Hematopoietic multipotent progenitor cell treated with erythropoietin and hydrocortisone succinate and interleukin-3 and kit ligand, for 6 days (in vitro differentiated cells): ENCODE measurements at regions not wholly inside any gene's neighbourhood (a gene's known extent, or its start where the extent isn't known, plus 50 kb on each side); places are given as distances from the start of the nearest gene placed in this dataset.
"Not testable (repeated sequence)": the region's sequence is repeated elsewhere in the genome, so short reads cannot be mapped to it uniquely, and the experiment has no call there.

Experiments used
- DNase-seq: peaks from one replicate; pipeline ENCODE4 v3.0.0-alpha.2; 2015

DNA sequence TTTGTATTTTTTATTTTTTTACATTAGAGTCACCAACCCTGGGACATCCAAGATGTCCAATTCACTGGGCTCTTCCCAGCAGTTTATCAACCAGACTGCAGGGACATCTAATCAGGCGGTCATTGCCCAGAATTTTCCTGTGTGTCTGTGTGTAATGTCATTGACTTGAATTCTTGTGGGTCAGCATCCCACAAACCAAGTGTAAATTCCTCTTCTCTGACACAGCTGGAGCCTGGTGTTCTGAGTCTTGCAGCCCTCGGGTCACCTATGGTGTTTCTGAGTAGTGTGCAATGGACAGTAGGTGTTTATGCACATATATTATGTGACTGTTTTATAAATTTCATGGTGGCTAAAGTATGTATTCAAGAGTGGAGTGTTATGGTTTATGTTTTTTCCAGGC is 815.7 kb downstream of the SEMA5A start:
- DNase-seq, result no peak

DNA sequence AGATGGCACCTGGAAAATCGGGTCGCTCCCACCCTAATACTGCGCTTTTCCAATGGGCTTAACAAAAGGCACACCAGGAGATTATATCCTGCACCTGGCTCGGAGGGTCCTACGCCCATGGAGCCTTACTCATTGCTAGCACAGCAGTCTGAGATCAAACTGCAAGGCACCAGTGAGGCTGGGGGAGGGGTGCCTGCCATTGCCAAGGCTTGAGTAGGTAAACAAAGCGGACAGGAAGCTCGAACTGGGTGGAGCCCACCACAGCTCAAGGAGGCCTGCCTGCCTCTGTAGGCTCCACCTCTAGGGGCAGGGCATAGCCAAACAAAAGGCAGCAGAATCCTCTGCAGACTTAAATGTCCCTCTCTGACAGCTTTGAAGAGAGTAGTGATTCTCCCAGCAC is 814.8 kb downstream of the SEMA5A start:
- DNase-seq, result not testable (repeated sequence)

DNA sequence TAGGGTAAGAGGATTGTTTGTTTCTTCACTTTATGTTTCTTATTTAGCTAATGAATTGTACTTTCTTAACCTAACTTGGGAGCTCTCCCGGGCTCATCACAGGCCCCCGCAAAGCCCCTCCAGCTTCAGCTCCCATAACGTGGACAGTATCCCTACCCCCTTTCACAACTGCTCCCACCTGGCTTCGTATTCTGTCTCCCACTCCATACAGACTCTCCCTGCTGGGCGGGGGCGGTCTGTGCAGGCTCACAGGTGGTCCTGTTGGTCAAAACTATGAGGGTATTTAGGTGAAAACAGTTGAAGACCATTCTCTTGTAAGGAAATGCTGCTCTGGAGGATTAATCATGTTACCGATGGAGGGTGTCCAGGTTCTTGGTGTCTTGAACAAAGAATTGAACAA is 805.3 kb downstream of the SEMA5A start:
- no peak for DNase-seq

DNA sequence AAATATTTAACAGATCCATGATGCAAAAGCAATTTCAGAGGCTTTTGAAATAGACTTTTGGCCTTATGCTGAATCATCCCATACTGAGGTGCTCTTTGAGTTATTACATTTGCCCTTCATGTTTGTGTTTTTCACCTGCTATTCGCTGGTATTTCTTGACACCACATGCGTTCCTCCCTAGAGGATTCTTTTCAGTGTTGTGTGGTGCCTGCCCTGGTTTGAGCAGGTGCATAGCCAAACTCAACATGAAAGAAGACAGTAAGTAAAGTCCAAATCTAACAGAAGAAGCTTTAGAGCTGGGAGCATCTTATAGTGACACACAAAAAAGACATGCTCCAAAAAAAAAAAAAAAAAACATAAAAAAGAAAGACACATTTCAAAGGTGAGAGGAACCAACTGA is 796.3 kb downstream of the SEMA5A start:
- DNase-seq, result no peak

DNA sequence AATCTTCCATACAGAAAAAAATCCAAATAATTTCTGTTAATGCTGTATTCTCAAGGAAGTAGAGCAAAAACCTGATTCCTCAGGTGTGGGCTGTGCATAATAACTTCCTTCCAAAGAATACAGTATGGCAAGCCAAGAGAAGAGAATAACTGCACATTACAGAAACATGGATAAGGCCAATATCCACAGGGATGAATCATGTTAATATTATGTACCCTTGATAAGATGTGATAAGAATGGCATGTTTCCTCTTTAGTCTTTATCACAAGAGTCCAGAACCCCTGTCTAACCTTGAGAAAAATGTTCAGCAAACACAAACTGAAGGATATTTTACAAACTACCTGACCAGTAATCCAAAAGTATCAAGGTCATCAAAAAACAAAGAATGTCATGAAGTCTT is 795.8 kb downstream of the SEMA5A start:
- no peak for DNase-seq

DNA sequence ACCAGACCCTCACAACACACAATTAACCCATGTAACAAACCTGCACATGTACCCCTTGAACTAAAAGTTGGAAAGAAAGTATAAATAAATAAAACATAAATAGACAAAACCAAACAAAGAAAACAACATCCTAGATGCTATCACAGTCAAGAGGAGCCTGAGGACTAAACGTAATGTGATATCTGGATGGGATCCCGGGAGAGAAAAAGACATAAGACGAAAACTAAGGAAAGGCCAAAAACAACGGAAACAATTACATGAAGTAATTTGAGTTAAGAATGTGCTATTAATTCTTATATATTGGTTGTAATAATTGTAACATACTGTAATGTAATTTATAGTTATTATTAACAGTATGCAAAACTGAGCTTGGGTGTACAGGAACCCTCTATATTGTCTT is 793.9 kb downstream of the SEMA5A start:
- no peak for DNase-seq

DNA sequence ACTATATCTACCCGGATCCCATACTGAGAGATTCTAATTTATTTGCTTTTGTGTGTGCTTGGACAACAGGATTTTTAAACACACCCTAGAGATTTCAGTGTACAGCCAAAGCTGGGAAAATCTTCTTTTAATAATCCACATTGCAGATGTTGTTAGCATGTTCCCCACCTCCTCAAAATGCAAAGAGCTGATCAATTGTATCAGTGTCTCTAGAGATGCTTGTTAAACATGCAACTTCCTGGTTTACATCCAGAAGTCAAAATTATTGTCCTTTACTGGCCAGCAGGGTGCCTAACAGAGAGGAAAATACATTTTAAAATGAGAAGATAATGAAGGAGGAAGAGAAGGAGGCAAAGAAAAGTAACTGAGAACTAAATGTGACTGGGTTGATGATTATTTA is 793.3 kb downstream of the SEMA5A start:
- DNase-seq, result no peak

DNA sequence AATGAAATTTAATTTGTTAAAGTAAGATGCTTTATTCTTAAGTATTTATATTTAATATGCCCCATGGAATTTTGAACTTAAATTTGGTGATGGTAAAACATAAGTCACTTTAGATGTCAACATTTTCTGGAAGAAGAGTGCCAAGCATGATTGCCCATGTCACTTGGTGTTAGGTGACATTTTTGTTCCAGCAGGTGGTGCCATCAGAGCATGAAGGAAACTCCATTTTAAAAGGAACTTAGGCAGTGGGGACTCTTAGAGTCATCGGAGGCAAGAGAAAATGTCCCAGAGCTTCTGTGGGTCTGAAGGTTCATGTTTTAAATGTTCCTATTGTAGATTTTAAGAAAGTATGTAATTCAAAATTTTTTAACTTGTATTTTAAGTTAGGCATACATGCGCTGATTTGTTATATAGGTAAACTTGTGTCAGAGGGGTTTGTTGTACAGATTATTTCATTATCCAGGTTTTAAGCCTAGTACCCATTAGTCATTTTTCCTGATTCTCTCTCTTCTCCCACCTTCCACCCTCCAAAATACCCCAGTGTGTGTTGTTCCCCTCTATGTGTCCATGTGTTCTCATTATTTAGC is 789.3 kb downstream of the SEMA5A start:
- DNase-seq, result peak; percentile 4

DNA sequence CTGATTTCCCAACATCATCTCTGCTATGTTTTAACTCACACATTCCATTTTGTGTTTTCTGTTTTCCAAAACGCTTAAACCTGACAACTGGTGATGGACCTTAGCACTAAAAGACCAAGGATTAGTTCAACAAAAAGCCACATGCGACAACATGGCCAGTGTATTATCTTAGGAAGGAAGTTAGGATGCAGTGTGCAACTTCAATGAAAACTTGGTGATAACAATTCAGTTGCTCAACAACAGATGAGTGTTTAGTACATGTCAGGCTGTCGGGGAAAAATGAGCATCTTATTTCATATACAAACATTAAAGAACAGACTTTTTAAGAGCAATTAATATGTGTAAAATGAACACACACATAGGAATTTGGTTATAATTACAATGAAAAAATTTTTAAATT is 780.0 kb downstream of the SEMA5A start:
- no peak for DNase-seq

DNA sequence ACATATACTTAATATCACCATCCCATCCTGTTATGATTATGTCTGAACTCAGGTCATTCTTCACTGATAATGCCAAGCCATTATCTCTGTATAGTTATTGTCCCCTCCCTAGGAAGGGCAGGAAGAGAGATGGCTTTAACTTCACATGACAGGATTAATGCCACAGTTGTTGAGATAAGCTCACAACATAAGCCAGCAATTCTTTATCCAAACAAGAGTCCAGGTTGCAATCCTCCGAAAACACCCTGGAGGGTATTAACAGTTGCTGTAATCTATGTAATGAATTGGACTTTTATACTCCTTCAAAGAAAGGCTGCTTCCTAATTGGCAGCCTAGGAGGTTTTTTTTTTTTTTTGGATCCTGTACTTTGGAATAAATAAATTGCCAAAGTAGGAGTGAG is 779.4 kb downstream of the SEMA5A start:
- no peak for DNase-seq

DNA sequence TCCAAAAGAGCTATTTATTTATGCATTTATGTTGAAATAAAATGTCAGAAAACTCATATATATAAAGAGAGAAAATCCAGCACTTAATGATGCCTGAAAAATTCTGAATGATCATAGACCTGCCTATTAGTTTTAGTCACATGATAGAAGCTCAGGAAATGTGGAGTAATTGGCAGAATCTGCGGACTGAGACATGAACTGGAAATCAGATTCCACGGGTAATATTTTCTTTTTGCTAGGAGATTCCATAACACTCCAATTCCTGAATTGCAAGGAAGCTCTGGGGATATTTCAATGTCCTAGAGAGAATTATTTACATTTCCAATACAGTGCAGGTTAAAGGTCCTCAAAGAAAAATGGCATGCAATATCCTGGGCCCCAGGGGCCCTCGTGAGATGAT is 778.8 kb downstream of the SEMA5A start:
- DNase-seq, result no peak

DNA sequence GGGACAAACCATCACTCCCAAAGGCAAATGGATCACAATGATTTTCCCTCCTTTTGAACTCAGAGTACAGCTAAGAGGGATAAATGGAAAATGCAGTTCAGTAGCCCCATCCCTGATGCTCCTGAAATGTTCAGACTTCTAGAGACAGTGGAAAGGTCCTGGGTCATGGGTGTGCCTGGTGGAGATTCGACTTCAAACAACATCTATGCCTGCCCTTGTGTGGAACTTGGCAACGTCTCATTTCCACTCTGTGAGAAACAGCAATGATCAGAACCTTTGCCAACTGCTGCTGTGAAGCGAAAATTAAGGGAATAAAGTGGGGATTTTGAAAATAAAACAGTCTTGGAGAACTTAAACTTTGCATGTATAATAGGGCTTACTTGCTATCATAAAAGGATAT is 778.1 kb downstream of the SEMA5A start:
- no peak for DNase-seq

DNA sequence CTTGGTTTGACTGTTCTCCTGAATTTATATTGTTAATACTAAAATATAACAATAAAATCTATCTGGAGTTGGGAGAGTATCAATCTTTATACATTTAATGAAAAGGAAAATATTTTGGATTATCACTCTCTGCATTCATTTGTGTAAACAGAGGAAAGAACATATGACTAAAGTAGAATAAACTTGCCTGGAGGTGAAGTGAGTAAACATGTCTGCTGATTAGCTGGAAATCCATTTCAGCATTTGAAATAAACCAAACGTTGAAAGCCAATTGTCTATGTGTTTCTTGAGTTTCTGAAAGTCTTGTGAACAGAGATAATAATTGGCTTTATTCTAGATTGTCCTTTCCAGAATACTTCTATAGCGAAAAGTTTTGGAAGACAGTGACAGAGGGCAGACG is 776.2 kb downstream of the SEMA5A start:
- DNase-seq, result no peak

DNA sequence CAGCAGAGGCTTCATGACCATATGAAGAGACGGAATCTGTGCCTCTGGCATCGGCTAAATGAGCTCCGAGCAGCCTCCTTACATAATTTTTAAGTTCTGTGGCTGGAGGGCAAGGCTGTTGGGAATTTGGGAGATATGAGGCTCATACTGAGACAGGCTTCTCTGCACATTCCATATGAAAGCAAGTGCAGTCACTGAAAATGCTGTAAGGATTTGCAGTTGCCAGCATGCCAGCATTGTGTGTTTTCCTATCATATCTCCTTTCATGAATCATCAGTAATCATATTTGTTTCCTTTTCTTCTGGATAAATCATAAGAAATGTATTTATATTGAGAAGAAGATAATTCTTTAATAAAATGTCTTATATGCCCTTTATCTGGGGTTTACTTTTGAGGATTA is 775.4 kb downstream of the SEMA5A start:
- DNase-seq, result no peak

DNA sequence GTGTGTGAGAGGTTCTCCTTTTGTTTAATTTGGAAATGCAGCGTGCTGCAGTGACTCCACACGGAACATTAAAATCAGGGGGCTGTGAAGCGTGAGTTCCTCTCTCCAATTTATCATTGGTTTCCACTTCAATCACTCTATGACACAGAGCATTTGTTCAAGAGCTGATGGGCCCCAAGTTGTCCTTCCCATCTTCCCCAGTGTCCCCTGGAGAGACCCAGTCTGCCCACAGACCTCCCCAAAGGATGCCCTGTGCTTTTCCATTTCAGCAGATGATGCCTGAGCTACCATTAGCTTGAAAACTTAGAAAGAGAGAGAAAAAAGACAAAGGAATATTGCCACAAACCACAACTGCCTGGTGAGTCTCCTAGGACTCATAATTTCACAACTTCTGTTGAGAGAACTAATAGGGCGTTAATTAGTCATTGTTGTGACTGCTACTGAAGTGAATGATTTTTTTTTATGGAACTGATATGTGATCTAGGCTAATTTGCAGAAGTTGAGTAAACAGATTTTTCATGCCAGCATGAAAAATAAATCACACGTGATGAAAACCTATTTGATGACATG is 772.7 kb downstream of the SEMA5A start:
- no peak for DNase-seq

DNA sequence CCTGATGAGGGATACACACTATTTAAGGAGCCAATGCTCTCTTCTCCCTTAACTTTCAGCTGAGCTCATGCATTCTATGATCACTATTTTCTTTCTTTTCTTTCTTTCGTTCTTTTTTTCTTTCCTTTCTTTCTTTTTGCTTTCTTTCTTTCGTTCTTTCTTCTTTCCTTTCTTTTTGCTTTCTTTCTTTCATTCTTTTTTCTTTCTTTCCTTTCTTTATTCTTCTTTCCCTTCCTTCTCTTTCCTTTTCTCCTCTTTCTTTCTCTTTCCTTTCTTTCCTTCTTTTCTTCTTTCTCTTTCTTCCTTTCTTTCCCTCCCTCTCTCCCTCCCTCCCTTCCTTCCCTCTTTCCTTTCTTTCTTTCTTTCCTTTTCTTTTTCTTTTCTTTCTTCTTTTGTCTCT is 761.2 kb downstream of the SEMA5A start:
- no peak for DNase-seq

DNA sequence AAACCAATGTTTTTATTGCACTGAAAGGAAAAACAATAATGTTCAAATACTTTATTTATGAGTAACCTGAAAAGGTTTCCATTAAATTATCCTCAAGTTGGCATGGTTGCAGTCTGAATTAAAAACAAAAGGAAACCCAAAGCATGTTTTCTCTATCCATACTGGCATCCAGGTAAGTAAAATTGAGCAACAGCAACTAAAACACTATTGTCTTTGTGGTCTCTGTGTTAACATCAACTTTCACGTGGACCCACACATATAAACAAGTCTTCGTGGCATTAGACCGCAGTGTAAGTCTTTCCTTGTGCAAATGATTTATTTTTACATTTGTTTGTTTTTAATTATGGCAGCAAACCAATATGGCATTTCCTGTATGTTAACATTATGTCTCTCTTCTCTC is 757.6 kb downstream of the SEMA5A start:
- DNase-seq, result no peak

DNA sequence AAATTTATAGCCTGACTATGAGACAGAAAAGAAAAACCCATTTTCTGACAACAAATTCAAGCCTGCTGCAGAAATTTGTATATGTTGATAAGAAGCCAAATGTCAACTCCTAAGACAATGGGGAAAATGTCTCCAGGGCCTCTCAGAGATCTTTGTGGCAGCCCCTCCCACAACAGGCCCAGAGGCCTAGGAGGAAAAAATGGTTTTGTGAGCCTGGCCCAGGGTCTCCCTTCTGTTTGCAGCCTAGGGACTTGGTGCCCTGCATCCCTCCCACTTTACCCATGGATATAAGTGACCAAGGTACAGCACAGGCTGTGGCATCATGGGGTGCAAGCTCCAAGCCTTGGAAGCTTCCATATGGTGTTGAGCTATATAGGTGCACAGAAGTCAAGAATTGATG is 740.2 kb downstream of the SEMA5A start:
- DNase-seq, result no peak

DNA sequence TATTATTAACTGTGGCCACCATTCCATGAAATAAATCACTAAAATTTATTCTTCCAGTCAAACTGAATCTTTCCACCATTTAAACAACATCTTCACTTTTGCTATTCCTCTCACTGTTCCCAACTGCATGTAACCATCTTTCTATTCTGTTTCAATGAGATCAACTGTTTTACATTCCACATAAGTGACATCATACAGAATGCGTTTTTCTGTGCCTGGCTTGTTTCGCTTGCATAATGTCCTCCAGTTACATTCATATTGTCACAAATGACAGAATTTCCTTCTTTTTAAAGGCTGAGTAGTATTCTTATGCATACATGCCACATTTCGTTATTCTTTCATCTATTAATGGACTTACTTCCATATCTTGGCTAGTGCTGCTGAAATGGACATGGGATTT is 738.2 kb downstream of the SEMA5A start:
- no peak for DNase-seq

DNA sequence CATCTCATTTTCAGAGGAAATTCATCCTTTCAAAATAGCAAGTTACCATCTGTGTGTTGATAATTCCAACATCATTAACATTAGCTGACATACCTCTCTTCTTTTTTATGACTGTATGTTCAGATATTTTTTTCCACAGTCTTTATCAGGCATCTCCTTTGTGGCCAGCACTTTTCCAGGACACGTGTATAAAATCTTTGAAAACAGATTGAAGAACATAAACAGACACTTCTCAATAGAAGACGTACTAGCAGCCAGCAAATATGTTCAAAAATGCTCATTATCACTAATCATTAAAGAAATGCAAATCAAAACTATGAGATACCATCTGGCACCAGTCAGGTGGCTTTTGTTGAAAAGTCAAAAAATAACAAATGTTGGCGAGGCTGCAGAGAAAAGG is 734.3 kb downstream of the SEMA5A start:
- DNase-seq, result no peak

DNA sequence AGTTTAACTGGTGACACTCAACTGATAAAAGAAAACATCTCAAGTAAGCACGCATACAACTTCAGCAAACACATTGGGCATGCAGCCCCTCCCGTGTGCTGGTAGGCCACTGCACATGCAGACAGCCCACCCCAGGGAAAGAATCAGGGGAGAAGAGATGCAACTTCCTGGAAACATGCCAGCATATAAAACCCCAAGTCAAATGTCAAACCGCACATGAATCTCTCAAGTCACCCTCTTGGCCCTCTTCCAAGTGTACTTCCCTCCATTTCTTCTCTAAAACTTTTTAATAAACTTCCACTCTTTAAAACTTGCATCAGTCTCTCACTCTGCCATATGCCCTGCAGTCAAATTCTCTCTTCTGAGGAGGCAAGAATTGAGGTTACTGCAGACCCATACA is 732.7 kb downstream of the SEMA5A start:
- peak; percentile 0 for DNase-seq

DNA sequence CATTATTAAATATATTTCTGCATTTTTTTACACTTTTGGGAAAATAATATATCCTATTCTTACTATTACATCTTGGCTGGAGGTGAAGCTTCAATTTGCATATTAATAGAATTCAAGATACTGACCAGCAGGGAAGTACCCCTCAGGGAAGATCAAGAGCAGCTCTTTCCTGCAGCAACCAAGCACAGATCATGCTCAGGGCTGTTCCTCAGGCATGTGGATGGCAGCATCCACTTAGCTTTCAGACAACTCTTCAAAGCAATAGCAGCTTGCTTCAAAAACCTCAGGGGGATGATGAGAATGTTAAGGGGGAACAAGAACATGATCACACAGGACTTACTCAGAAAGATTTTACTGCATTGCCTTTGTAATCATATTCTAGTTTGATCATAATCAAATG is 731.8 kb downstream of the SEMA5A start:
- no peak for DNase-seq

DNA sequence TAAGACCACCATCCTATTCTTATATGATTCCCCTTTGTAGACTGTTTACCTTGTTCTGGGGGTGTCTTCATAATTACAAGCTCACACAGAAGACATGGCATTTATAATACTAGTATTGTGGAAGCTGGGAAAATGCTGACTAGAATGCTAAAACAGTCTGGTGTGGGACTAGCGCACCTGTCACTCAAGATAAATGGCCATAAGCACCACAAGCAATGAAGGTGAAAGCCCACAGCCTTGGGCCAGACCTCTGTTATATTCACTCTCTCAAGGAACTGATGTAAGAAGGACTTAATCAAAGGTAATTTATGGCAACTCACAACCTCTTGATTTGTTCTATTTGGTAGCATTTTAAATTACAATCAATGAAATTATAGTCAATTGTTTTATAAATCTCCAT is 721.5 kb downstream of the SEMA5A start:
- DNase-seq, result no peak

DNA sequence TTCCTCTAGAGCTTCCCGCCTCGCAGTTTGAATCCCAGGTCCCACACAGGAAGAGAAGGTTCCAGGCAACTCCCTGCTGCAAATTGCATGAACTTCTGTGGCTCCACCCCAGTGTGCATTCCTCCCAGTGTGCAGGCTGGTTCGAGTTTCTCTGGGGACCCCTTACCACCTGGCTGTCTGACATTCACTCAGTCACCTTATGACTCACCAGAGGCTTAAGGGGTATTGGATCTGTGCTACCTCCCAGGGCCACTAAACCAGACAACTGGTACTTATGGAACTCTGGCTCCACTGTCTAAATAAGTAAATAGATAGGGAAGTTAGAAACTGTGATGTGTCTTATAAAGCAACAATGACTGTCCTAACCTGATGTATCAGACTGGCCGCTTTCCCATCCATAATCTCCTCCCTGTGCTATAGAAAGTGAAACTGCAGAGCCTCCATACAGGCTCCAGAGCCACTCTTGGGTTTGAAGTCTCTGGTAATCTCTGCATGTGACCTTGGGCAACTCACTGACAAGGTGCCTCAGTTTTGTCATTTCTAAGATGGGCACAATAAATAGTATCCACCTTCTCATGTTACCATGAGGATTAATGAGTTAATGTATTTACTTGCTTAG is 720.6 kb downstream of the SEMA5A start:
- DNase-seq, result no peak

DNA sequence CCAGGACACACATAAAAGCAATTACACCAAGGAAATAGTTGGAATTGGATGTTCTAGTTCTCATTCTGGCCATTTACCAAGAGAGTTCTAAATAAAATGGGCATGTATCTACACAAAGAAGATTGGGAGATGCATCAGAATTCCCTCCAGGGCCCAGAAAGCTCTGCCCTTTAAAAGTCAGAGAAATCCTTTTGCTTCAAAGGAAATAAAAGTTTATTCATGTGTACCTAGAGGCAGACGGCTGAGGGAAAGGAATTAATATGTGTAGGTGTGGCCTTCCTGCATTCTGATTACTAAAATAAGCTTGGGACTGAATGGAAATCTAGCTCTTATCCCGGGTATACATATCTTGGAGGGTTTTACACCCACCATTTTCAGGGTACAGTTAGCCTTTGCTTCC is 719.4 kb downstream of the SEMA5A start:
- DNase-seq, result no peak
